ENCODE measurements at regions not wholly inside any gene's neighbourhood (a gene's known extent, or its start where the extent isn't known, plus 50 kb on each side); places are given as distances from the start of the nearest gene placed in this dataset.

GRCh38 chr2:217049422-217049821, 189.6 kb upstream of the TNP1 start:
- DNase-seq: no peak

- no peak for DNase-seq
These were observed 188.9 kb upstream of the TNP1 start for GRCh38 chr2:217048730-217049129.

- no peak for DNase-seq
These were observed 187.8 kb upstream of the TNP1 start for GRCh38 chr2:217047631-217048030.

- DNase-seq: no peak
These were observed 187.3 kb upstream of the TNP1 start for GRCh38 chr2:217047209-217047608.

GRCh38 chr2:217045700-217046475, 186.0 kb upstream of the TNP1 start:
- DNase-seq: no peak

GRCh38 chr2:217040099-217040498, 180.2 kb upstream of the TNP1 start:
- DNase-seq: no peak

- DNase-seq: no peak
These were observed 178.1 kb upstream of the TNP1 start for GRCh38 chr2:217038001-217038400.

- DNase-seq: no peak
These were observed 177.5 kb upstream of the TNP1 start for GRCh38 chr2:217037353-217037752.

GRCh38 chr2:217035967-217036366, 176.1 kb upstream of the TNP1 start:
- DNase-seq: no peak

GRCh38 chr2:217033186-217033585, 173.3 kb upstream of the TNP1 start:
- no peak for DNase-seq

GRCh38 chr2:217031445-217031844, 171.6 kb upstream of the TNP1 start:
- no peak for DNase-seq

GRCh38 chr2:217030081-217030480, 170.2 kb upstream of the TNP1 start:
- DNase-seq: no peak

- DNase-seq: no peak
These were observed 168.3 kb upstream of the TNP1 start for GRCh38 chr2:217028128-217028527.

GRCh38 chr2:217027414-217027813, 167.6 kb upstream of the TNP1 start:
- DNase-seq: no peak

- no peak for DNase-seq
These were observed 166.7 kb upstream of the TNP1 start for GRCh38 chr2:217026569-217026968.

- no peak for DNase-seq
These were observed 166.3 kb upstream of the TNP1 start for GRCh38 chr2:217026161-217026560.

- DNase-seq: no peak
These were observed 163.7 kb upstream of the TNP1 start for GRCh38 chr2:217023611-217024010.

GRCh38 chr2:217017456-217018252, 157.8 kb upstream of the TNP1 start:
- no peak for DNase-seq

- DNase-seq: no peak
These were observed 157.0 kb upstream of the TNP1 start for GRCh38 chr2:217016796-217017419.

- DNase-seq: no peak
These were observed 154.7 kb upstream of the TNP1 start for GRCh38 chr2:217014328-217015105.

GRCh38 chr2:217013926-217014325, 154.1 kb upstream of the TNP1 start:
- DNase-seq: no peak

- DNase-seq: no peak
These were observed 151.7 kb upstream of the TNP1 start for GRCh38 chr2:217011576-217011975.

- no peak for DNase-seq
These were observed 150.3 kb upstream of the TNP1 start for GRCh38 chr2:217010173-217010572.

All from activated effector memory CD4-positive, alpha-beta T cell treated with anti-CD3 and anti-CD28 coated beads, Interleukin-2, amount 50 U/mL, for 16 hours (primary cell).